ENCODE measurements at regions not wholly inside any gene's neighbourhood (a gene's known extent, or its start where the extent isn't known, plus 50 kb on each side); places are given as distances from the start of the nearest gene placed in this dataset.

DNA sequence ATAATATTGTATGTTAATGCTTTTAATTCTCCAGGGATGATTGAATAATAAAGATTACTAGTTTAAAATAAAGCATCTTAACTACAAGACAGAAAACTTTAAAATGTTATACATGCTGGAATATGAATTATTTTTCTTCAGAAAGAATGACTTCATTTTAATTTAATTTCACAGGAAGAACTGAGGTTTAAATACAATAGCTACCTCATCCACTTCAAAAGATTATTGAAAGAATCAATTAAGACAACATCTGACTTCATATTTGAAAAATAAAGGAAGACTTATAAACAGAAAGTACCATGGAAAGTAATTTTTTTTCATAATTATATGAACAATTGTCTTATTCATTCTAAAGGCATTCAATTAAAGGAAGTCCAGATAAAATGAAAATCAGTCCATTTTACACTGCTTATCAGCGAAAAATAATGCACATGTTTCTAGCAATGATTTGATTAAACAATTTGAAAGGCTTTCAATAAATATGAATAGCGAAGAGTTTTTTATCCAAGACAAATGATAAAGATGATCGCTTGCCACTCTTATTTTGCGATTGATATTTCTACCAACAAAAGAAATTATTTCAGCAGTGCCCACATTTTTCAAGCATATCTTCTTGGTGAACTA, 368.5 kb upstream of the OPRM1 start:
- TF ChIP-seq ZFX (IDR thresholded peaks at IDR 0.05) = no peak
- TF ChIP-seq, protein P1, sequence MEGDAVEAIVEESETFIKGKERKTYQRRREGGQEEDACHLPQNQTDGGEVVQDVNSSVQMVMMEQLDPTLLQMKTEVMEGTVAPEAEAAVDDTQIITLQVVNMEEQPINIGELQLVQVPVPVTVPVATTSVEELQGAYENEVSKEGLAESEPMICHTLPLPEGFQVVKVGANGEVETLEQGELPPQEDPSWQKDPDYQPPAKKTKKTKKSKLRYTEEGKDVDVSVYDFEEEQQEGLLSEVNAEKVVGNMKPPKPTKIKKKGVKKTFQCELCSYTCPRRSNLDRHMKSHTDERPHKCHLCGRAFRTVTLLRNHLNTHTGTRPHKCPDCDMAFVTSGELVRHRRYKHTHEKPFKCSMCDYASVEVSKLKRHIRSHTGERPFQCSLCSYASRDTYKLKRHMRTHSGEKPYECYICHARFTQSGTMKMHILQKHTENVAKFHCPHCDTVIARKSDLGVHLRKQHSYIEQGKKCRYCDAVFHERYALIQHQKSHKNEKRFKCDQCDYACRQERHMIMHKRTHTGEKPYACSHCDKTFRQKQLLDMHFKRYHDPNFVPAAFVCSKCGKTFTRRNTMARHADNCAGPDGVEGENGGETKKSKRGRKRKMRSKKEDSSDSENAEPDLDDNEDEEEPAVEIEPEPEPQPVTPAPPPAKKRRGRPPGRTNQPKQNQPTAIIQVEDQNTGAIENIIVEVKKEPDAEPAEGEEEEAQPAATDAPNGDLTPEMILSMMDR (conservative IDR thresholded peaks at IDR 0.05) = no peak
- H3K27ac ChIP-seq = no peak overlapping the region

DNA sequence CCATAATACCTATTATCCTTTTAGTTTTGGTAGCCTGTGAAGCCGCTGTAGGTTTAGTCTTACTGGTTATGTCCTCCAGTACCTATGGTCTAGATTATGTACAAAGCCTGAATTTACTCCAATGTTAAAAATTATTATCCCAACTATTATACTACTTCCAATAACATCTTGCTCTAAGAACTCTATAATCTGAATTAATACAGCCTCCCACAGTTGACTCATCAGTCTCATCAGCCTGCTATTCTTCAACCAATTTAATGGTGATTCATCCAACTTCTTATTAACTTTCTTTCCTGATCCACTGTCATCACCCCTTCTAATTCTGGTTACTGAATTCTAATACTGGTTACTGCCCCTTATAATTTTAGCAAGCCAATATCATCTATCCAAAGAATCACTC, 370.3 kb upstream of the OPRM1 start:
- TF ChIP-seq, protein P1 (conservative IDR thresholded peaks at IDR 0.05) = no peak
- no peak for TF ChIP-seq ZFX (IDR thresholded peaks at IDR 0.05)
- H3K27ac ChIP-seq = no peak overlapping the region

DNA sequence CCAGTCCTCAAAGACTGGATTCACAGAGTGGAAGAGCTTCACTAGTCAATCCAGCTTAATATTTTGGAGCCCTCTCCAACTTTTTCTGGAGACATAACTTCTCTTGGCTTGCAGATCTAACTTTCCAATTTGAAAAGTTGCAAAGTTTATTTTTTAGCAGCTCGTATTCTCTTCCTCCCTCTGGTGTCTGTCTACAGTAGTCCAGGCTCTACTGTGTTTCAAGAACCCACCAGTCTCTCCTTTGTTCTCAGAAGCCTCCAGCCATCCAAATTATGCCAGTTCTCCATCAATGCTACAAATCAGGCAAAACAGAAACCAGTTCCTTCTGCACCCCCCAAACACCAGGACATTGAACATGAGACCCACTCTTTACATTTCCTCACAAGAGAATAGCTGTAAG, 376.1 kb upstream of the OPRM1 start:
- no peak overlapping the region for H3K27ac ChIP-seq
- TF ChIP-seq, protein P1 (conservative IDR thresholded peaks at IDR 0.05) = no peak
- TF ChIP-seq ZFX (IDR thresholded peaks at IDR 0.05) = no peak

DNA sequence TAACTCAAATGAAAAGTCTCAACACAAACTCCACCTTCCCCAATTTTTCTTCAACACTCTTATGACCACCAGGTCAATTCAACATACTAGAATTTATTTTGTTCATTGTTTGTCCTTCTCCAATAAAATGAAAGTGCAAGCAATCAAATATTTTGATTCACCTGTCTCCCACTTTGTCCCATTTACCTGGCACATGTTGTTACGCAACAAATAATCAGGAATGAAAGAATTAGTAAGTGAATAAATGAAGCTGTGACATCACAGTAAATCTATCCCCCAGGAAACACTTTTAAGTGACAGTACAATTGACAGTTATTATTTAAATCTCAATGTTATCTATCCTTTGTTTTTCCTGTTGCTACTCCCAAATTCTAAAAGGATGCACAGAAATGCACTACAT, 393.7 kb upstream of the OPRM1 start:
- H3K27ac ChIP-seq = no peak overlapping the region
- TF ChIP-seq, protein P1 (conservative IDR thresholded peaks at IDR 0.05) = no peak
- no peak for TF ChIP-seq ZFX (IDR thresholded peaks at IDR 0.05)

DNA sequence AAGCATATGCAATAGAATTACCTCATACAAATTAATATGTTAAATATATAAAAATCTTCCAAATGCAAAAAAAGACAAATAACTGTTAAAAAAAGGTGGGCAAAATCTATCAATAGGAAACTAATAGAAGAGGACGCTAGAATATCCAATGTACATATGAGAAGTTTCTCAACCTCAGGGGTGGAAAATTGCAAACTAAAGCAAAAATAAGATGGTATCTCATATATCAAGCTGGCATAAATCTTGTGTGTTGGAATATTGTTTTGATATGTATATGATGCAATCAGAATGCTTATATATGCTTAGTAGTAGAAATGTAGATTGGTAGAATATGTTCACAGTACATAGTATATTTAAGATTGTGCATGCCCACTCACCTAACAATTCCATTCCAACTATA, 395.0 kb upstream of the OPRM1 start:
- TF ChIP-seq, protein P1 (conservative IDR thresholded peaks at IDR 0.05) = no peak
- TF ChIP-seq ZFX (IDR thresholded peaks at IDR 0.05) = no peak
- H3K27ac ChIP-seq = no peak overlapping the region

DNA sequence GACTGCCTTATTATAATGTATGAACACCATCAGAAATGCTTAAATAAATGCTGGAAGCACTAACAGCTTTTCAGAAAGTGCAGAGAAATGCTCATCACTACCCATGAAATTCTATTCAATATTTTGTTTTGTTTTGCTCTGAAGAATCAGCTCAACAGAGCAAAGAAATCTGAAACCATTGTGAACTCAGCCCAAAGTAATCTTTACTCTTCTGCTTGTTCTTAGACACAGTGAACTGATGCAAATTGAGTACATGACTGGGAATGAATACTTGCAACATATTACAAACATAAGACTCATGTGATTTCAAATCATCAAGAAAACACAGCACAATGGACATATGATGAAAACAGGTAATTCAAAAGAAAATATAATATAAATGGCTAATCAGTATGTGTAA, 404.6 kb upstream of the OPRM1 start:
- H3K27ac ChIP-seq = no peak overlapping the region
- TF ChIP-seq ZFX (IDR thresholded peaks at IDR 0.05) = no peak
- TF ChIP-seq, protein P1 (conservative IDR thresholded peaks at IDR 0.05) = no peak

DNA sequence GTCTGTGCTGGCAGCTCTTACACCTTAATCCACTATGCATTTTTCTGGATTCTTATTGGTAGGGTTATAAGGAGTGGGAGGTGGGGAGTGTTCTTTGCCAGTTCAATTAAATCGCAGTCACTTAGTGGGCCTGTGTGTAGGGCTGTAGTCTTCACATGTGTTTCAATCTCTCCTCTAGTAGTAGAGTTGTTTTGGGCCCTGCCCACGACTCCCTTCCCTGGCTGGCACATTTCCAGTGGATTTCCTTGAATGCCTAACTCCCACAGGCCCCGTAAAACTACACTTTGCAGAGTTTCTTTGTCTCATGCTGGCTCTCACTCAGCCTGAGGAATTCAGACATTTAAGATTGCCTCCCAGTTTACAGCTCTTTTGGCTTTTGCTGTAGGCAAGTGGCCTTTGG, 414.0 kb upstream of the OPRM1 start:
- no peak overlapping the region for H3K27ac ChIP-seq
- TF ChIP-seq, protein P1 (conservative IDR thresholded peaks at IDR 0.05) = no peak
- TF ChIP-seq ZFX (IDR thresholded peaks at IDR 0.05) = no peak
